ENCODE measurements at regions not wholly inside any gene's neighbourhood (a gene's known extent, or its start where the extent isn't known, plus 50 kb on each side); places are given as distances from the start of the nearest gene placed in this dataset.
A peak's percentile ranks its signal among the peaks of the same experiment; 100 is the strongest.

DNA sequence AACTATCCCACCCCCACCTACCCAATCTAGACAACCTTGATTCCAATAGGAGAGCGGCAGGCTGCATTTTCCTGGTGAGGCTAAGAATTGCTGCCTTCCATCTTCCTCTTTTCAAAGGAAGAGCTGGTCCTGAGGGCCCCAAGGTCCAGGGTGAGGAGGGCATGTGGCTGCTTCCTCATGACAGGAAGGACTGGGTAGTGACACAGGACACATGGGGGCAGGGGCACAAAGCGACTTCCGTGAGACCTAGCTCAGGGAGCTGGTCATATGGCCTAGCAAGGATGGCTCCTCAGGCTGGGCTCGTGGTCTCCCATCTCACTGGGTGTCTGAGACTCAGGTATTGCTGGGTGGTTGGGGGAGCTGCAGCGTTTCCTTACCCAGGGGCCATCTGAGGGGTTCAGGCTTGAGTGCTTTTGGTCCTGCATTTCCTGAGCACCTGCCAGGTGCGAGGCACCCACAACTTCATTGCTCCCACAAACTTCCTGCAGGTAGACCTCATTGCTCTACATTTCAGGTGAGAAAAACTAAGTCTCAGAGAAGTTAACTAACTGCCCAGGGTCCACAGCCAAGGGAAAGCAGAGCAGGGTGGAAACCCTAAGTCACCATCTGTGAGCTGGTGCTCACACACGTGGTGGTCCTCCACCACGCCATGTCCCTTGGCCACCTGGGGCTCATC is 160.0 kb upstream of the TLE3 start:
- DNase-seq = peak; percentile 68

- DNase-seq = no peak
Observed at GRCh38 chr15:70257047-70257446, 159.3 kb upstream of the TLE3 start.

GRCh38 chr15:70254311-70254869 is 156.7 kb upstream of the TLE3 start:
- DNase-seq = peak; percentile 1

- DNase-seq = peak; percentile 12
Observed at GRCh38 chr15:70253461-70254156, 155.9 kb upstream of the TLE3 start.

GRCh38 chr15:70252951-70253320 is 155.2 kb upstream of the TLE3 start:
- DNase-seq = peak; percentile 11

DNA sequence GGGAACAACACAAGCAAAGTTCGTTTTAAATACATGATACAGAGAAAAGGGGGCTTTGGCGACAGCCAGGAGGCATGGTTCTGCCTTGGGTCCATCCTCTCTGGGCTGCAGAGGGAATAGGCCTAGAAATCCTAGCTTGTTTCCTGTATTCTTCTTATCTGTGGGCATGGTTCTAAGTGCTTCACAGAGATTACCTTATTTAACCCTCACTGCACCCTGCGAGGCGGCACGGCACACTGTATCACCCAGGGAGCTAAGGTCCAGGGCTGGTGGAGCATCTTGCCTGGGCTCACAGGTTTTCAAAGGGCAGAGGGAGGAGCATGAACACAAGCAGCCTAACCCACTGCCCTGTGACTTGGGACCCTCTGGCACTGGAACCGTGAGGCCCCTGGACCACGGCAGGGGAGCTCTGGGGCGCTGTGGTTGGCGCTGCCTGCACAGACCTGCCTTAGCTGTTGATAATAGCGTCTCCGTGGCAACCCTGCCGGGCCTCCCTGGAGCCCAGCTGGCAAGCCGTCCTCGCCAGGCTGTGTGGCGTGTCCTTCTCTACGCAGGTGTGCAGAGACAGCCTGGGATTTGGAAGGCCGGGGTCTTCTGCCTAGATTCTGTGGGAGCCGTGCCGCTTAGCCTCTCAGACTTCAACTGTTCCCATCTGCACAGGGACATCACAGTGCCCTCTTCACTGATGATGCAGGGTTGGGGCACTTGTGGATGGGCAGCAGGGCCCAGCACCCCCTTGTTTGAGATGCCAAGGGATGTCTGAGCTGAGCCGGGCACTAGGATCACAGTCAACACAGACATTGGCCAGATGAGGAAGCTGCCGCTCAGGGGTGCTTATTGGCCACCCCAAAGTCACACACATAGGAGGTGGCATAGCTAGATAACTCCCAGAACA is 154.6 kb upstream of the TLE3 start:
- DNase-seq = peak; percentile 4

DNA sequence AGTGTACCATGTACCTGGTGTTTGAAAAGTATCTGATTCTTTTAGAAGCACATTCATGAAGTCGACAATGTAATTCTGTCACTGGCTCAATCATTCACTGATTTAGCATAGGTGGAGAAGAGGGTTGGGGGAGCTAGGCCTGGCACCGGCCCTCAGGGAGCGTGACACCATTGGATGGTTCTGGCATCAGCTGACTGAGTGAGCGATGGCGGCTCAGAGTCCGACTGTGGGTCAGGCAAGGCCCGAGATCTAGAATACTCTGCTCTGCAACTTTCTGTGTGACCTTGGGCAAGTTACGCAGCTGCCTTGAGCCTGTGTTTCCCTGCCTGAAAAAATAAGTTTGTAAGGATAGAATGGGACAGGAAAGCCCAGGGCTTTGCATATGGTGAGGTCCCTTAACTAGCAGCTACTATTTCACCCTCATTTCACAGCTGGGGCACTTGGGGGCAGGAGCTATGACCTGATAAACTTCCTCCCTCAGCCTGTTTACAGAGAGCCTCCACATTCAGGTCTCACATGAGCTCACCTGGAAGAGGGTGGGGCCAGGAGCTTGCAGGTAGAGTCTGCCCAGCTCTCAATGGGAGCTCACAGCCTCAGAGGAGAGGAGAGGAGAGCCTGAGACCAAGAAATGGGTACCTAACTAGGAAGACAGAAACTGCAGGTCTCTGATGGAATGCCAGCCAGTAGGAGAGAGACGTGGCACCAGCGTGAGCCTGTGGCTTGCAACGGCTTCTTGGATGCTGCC is 153.7 kb upstream of the TLE3 start:
- DNase-seq = peak; percentile 15

GRCh38 chr15:70250208-70251201 is 152.8 kb upstream of the TLE3 start:
- peak; percentile 10 for DNase-seq

GRCh38 chr15:70249616-70250015 is 151.9 kb upstream of the TLE3 start:
- DNase-seq = peak; percentile 13

- DNase-seq = peak; percentile 14
Observed at GRCh38 chr15:70248116-70249025, 150.7 kb upstream of the TLE3 start.

- no peak for DNase-seq
Observed at GRCh38 chr15:70247281-70247680, 149.6 kb upstream of the TLE3 start.

GRCh38 chr15:70246623-70247220 is 149.0 kb upstream of the TLE3 start:
- DNase-seq = no peak

DNA sequence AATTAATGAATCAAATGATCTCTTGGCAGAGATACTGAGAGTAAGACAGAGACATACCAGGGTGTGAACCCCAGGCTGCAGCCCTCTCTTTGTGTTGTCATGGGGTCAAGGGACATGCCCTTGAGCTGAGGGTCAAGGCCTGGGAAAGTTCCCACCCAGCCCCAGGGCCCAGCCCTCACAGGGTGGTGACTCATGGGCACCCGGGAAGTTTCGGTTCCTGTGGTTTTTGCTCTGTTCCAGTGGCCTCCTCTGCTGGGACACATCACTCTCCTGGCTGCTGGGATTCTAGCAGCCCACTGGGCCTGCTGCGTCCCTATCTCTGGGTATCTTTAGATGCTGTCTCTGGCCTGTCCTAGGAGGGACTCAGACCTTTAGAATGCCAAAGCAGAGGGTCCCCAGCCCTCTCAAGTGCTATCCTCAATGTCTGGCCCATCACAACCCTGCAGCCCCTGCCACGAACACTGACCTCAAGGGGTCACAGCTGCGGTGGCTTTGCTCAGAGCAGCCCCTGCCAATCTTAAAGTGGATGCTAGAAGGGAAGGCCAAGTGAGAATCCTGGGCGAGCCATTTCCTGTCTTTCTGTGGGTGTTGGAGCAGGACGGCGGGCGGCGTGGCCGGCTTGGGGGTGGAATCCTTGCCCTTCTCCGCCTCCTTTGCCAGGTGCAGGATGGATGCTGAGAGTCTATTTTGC is 148.4 kb upstream of the TLE3 start:
- DNase-seq = peak; percentile 74

DNA sequence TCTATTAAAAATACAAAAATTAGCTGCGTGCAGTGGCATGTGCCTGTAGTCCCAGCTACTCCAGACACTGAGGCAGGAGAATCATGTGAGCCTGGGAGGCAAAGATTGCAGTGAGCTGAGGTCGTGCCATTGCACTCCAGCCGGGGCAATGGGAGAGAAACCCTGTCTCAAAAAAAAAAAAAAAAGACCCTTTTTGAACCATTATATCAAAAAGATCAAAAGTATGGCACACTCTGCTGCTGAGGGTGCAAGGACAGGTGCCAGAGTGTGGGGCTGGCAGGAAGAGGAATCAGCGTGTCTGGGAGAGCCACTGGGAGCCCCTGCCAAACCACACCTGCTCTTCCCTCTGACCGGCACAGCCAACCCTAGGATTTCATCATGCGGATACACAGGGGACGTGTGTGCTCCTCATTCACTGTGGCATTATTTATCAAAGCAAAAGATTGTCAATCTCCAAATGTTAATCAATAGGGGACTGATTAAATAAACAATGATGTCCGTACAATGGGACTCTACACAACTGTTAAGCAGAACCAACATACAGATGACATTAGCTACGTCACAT is 147.3 kb upstream of the TLE3 start:
- DNase-seq = no peak

DNA sequence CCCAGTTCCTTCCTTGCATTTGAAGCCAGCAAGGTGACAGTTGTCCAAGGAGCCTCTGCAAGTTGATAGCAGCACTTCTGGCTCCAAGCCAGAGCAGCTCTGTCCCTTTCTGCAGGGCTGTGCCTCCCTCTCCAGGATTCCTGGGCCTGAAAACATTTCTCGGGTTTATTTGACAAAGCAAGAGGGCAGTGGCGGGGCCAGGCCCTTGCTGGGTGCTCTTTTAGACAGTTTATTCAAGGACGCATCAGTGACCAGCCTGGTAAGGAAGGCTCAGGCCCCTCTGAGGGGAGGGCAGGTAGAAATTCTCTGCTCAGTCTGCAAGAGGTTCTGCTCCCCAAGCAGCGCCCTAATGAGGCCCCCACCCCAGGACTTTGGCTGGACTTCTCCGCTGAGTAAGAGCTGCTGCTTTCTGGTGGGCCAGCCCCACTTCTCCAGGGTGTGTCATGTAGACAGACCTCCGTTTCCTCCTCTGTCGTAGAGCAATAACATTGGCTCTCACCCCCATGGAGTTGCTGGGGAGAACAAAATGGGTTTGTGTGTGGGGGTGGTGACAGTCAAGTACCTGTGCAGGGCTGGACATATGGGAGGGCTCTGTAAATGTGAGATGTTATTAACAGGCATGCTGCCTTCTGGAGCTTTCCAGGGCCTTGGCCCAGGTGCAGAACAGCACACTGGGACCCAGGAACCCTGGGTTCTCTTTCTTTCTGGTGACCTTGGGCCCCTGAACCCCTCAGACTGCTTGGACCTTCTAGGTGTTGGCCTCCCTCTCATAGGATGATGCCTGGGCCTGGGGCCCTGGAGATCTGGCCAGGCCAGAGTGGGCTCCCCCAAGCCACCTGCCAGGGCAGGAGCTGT is 146.2 kb upstream of the TLE3 start:
- DNase-seq = no peak

GRCh38 chr15:70242951-70243685 is 145.4 kb upstream of the TLE3 start:
- DNase-seq = no peak

All from CD4-positive, alpha-beta T cell treated with Interleukin-15 for 1 hour (primary cell).